ENCODE measurements at regions not wholly inside any gene's neighbourhood (a gene's known extent, or its start where the extent isn't known, plus 50 kb on each side); places are given as distances from the start of the nearest gene placed in this dataset.

- TF ChIP-seq CTCF (IDR thresholded peaks at IDR 0.05) = no peak
- no peak for TF ChIP-seq POLR2A (IDR thresholded peaks at IDR 0.05)
Observed at GRCh38 chr4:171648926-171649325, 164.3 kb upstream of the GALNTL6 start.

All from body of pancreas (tissue), 4 donors.